ENCODE measurements at regions not wholly inside any gene's neighbourhood (a gene's known extent, or its start where the extent isn't known, plus 50 kb on each side); places are given as distances from the start of the nearest gene placed in this dataset.
A peak's percentile ranks its signal among the peaks of the same experiment; 100 is the strongest.
"Not testable (repeated sequence)": the region's sequence is repeated elsewhere in the genome, so short reads cannot be mapped to it uniquely, and the experiment has no call there.

DNA sequence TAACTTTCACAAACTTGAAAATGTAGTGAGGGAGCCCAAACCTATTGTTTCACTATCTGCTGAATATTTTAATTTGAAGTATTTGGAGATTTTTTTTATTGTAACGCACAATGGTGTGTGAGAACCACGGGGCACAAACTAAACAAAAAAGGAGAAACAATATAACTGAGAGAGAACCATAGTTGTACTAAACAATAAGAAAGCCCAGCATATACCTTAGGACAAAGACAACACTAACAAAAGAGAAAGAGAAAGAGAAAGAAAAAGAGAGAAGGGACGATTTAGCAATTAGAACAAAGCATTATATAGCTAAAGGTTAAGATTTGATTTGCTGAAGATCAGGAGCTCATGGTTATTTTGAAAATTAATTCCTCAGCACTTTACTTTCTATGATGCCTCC is 906.0 kb upstream of the NXPH2 start:
- ChIA-PET CTCF (no interaction called here), POLR2A (no interaction called here)
- TF ChIP-seq ELF4 (IDR thresholded peaks at IDR 0.05): no peak
- no peak for TF ChIP-seq HDGF (IDR thresholded peaks at IDR 0.05; ENCODE audit: borderline replicate concordance)
- TF ChIP-seq SP1 (IDR thresholded peaks at IDR 0.05): no peak
- no peak for TF ChIP-seq NFRKB (IDR thresholded peaks at IDR 0.05)
- TF ChIP-seq FOXK2 (IDR thresholded peaks at IDR 0.05): no peak
- no peak for TF ChIP-seq ARNT (IDR thresholded peaks at IDR 0.05)
- TF ChIP-seq BHLHE40 (IDR thresholded peaks at IDR 0.05; ENCODE audit: borderline replicate concordance): no peak
- no peak for TF ChIP-seq ZNF384 (IDR thresholded peaks at IDR 0.05)
- TF ChIP-seq FOXM1 (IDR thresholded peaks at IDR 0.05; ENCODE audit: borderline replicate concordance): no peak
- no peak for TF ChIP-seq SUZ12 (IDR thresholded peaks at IDR 0.05)
- DNase-seq (ENCODE audit: extremely low spot score): no peak

DNA sequence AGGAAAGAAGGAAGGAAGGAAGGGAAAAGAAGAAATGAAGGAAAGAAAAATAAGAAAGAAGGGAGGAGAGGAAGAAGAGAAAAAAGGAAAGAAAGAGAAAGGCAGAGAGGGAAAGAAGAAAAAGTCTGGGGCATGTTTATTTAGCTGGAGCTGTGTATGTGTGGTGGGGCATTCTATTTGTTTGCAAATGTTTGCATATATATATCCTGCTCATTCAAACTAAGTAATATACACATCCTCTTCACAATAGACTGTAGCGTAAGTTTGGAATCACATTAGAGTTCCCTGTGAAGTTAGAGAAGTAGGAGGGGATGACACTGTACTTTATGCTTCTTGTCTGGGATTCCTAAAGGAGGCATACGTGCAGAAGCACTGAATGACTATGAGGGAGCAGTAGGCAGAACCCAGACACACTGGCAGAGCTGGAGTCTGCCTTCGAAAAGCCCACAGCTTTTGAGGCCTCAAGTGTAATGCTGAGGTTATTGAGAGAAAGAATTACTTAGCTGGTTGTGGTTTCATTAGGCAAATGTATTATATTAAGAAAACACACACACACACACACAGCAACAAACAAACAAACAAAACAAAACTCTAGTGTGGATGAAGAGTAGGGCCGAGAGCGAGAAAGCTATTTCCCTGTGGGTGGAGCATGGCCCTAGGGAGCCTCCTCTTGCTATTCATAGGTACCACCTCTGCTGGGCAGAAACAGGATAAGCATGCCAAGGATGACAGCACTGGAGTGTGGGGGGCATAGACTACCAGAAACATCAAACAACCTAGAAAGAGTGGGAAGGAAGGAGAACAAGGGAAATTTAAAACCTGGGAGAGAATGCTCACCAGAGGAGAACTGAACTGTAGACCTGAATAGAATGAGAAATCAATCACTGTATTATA is 905.1 kb upstream of the NXPH2 start:
- CTCF ChIA-PET: no interaction called here
- DNase-seq (ENCODE audit: extremely low spot score): no peak
- TF ChIP-seq ZNF384 (IDR thresholded peaks at IDR 0.05): no peak
- no peak for TF ChIP-seq SP1 (IDR thresholded peaks at IDR 0.05)
- POLR2A ChIA-PET: no interaction called here

DNA sequence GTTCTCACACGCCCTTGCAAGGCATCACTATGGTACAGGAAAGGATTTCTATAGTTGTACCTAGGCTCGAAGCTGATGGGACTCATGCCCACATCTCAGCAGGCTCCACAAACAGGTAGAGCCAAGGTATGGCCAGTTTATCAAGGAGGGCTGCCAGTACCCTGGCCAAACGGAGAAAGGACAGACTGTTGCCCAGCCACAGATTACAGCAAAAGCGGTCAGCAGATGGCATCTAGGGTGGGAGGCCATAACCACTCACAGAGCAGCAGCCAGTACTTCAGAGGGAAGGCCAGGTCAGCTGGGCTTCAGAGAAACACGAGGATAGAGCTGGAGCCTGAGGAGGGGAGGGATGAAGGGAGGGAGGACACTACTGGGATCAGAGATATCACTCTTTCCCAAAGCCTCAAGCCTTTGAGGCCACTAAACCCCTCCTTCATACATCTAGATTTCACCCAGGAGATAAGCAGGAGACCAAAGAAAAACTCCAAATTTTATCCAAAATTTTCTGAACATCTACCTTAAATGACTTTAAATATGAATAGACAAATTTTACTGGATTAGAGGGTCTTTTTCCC is 904.2 kb upstream of the NXPH2 start:
- ChIA-PET POLR2A (no interaction called here), CTCF (no interaction called here)
- TF ChIP-seq HDGF (IDR thresholded peaks at IDR 0.05; ENCODE audit: borderline replicate concordance): no peak
- TF ChIP-seq ARNT (IDR thresholded peaks at IDR 0.05): no peak
- DNase-seq (ENCODE audit: extremely low spot score): no peak

DNA sequence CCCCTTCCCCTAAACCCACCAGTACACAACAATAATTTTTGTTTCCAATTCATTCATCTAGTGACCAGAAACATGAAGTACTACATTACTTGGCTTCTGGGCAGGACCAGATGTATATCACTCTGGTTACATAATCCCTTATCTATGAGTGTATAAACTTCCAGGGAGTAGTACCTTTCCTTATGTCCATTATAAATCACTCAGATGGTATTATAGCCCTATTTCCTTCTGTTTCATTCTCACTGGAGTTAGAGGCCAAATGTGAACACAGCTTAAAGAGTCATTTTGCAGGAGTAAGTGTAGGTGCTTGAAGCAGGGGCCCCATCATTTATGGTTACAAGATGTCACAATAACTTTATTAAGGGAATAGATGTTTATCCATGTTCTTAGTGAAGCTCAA is 894.4 kb upstream of the NXPH2 start:
- peak; percentile 9 for DNase-seq (ENCODE audit: extremely low spot score)
- CTCF ChIA-PET: no interaction called here

DNA sequence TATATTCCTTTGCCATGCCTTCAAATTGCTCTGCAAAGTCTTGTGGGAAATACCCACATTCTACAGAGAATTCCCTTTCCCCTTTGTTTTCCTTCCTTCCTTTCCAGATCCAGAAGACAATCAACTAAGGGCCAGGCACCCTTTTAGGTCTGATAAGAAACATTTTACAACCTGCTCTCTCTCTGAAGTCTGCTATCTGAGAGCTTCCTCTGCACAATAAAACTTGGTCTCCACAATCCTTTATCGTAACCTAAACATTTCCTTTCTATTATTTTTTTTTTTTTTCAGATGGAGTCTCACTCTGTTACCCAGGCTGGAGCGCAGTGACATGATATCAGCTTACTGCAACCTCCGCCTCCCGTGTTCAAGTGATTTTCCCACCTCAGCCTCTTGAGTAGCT is 893.3 kb upstream of the NXPH2 start:
- DNase-seq (ENCODE audit: extremely low spot score); POLR2A ChIA-PET; CTCF ChIA-PET: not testable (repeated sequence)

More for the DNA sequence above, 894.4 kb upstream of the NXPH2 start:
- TF ChIP-seq ZNF384 (IDR thresholded peaks at IDR 0.05) (no peak), NFRKB (IDR thresholded peaks at IDR 0.05) (no peak), CTBP1 (IDR thresholded peaks at IDR 0.05; ENCODE audit: borderline replicate concordance) (no peak)
- TF ChIP-seq, protein P1, sequence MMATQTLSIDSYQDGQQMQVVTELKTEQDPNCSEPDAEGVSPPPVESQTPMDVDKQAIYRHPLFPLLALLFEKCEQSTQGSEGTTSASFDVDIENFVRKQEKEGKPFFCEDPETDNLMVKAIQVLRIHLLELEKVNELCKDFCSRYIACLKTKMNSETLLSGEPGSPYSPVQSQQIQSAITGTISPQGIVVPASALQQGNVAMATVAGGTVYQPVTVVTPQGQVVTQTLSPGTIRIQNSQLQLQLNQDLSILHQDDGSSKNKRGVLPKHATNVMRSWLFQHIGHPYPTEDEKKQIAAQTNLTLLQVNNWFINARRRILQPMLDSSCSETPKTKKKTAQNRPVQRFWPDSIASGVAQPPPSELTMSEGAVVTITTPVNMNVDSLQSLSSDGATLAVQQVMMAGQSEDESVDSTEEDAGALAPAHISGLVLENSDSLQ (IDR thresholded peaks at IDR 0.05): peak; percentile 45; the same call in 1 of the 2 replicates
- POLR2A ChIA-PET: no interaction called here

DNA sequence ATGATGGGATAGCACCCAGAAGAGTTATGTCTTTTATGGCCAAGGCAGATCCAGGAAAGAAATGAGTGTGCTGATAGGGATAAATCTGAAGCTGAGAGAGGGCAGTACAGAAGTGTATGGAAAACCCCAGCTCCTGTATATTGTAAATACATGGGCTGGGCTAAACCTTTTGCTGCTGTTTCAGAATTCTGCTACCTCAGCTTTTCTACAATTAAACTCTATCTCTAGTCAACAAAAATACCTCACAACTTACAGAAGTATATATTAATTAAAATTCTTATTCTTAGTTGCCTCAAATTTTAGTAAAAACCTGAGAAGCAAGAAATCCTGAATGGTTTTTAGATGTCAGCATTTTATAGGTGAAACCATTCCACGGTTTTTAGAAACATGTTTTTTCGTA is 889.5 kb upstream of the NXPH2 start:
- CTCF ChIA-PET: no interaction called here
- DNase-seq (ENCODE audit: extremely low spot score): no peak
- TF ChIP-seq, protein P1 (IDR thresholded peaks at IDR 0.05): no peak
- no peak for TF ChIP-seq ELF4 (IDR thresholded peaks at IDR 0.05)
- no peak for TF ChIP-seq L3MBTL2 (conservative IDR thresholded peaks at IDR 0.05)
- TF ChIP-seq ARNT (IDR thresholded peaks at IDR 0.05): no peak
- TF ChIP-seq FOXM1 (IDR thresholded peaks at IDR 0.05; ENCODE audit: borderline replicate concordance): no peak
- TF ChIP-seq CTBP1 (IDR thresholded peaks at IDR 0.05; ENCODE audit: borderline replicate concordance): no peak
- TF ChIP-seq HDGF (IDR thresholded peaks at IDR 0.05; ENCODE audit: borderline replicate concordance): no peak
- no peak for TF ChIP-seq LEF1 (IDR thresholded peaks at IDR 0.05; ENCODE audit: borderline replicate concordance)
- no peak for TF ChIP-seq SUZ12 (IDR thresholded peaks at IDR 0.05)
- no peak for TF ChIP-seq FOXK2 (IDR thresholded peaks at IDR 0.05)
- TF ChIP-seq FOXA1 (IDR thresholded peaks at IDR 0.05): no peak
- TF ChIP-seq TARDBP (IDR thresholded peaks at IDR 0.05): no peak
- TF ChIP-seq ZNF384 (IDR thresholded peaks at IDR 0.05): no peak
- TF ChIP-seq SP1 (IDR thresholded peaks at IDR 0.05): no peak
- TF ChIP-seq BHLHE40 (IDR thresholded peaks at IDR 0.05; ENCODE audit: borderline replicate concordance): no peak

DNA sequence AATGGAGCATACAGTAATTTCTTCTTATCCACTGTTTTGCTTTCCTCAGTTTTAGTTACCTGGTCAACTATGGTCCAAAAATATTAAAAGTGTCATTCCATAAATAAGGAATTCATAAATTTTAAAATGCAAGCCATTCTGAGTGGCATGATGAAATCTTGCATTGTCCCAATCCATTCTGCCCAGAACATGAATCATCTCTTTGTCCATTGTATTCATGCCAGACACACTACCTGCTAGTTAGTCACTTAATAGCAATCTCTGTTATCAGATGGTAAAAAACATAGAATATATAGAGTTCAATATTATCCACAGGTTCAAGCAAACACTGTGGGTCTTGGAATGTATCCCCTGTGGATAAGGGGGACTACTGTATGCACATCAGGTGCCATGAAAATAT is 872.2 kb upstream of the NXPH2 start:
- no peak for DNase-seq (ENCODE audit: extremely low spot score)
- TF ChIP-seq FOXA1 (IDR thresholded peaks at IDR 0.05) (no peak), SUZ12 (IDR thresholded peaks at IDR 0.05) (no peak), TARDBP (IDR thresholded peaks at IDR 0.05) (no peak), FOXK2 (IDR thresholded peaks at IDR 0.05) (no peak), NFRKB (IDR thresholded peaks at IDR 0.05) (no peak), CTBP1 (IDR thresholded peaks at IDR 0.05; ENCODE audit: borderline replicate concordance) (no peak), ELF4 (IDR thresholded peaks at IDR 0.05) (no peak), ARNT (IDR thresholded peaks at IDR 0.05) (no peak), ZNF384 (IDR thresholded peaks at IDR 0.05) (no peak), SP1 (IDR thresholded peaks at IDR 0.05) (no peak), BHLHE40 (IDR thresholded peaks at IDR 0.05; ENCODE audit: borderline replicate concordance) (no peak), LEF1 (IDR thresholded peaks at IDR 0.05; ENCODE audit: borderline replicate concordance) (no peak), L3MBTL2 (conservative IDR thresholded peaks at IDR 0.05) (no peak), HDGF (IDR thresholded peaks at IDR 0.05; ENCODE audit: borderline replicate concordance) (no peak), FOXM1 (IDR thresholded peaks at IDR 0.05; ENCODE audit: borderline replicate concordance) (no peak)
- ChIA-PET CTCF (no interaction called here), POLR2A (no interaction called here)

More for the DNA sequence above, 889.5 kb upstream of the NXPH2 start:
- POLR2A ChIA-PET: no interaction called here
